ENCODE measurements at regions not wholly inside any gene's neighbourhood (a gene's known extent, or its start where the extent isn't known, plus 50 kb on each side); places are given as distances from the start of the nearest gene placed in this dataset.

GRCh38 chr2:83730223-83730622 lies 728.9 kb downstream of the SUCLG1 start:
- ChIA-PET POLR2A (no interaction called here), CTCF (no interaction called here)
- intact Hi-C loops (cut with DNase I, micrococcal nuclease), result no loop called here
- no peak for DNase-seq
- Mint-ChIP-seq H3K36me3 (ENCODE audit: low read depth) (no peaks in the 10 kb centered on the region), H3K27me3 (no peaks in the 10 kb centered on the region), H3K27ac (no peak overlapping the region), H3K4me3 (no peak overlapping the region), H3K4me1 (no peaks in the 10 kb centered on the region), H3K9me3 (ENCODE audit: low read depth) (no peaks in the 10 kb centered on the region)
- ATAC-seq, result no peak

- ChIA-PET CTCF (no interaction called here), POLR2A (no interaction called here)
- Mint-ChIP-seq H3K4me1 (no peaks in the 10 kb centered on the region), H3K9me3 (ENCODE audit: low read depth) (no peaks in the 10 kb centered on the region), H3K36me3 (ENCODE audit: low read depth) (no peaks in the 10 kb centered on the region), H3K4me3 (no peak overlapping the region), H3K27me3 (no peaks in the 10 kb centered on the region), H3K27ac (no peak overlapping the region)
- intact Hi-C loops (cut with DNase I, micrococcal nuclease), result no loop called here
- DNase-seq, result no peak
- ATAC-seq, result no peak
These were observed 733.3 kb downstream of the SUCLG1 start for GRCh38 chr2:83725735-83726134.

GRCh38 chr2:83705146-83705545 lies 753.9 kb downstream of the SUCLG1 start:
- no peaks in the 10 kb centered on the region for H3K4me1 Mint-ChIP-seq
- no peaks in the 10 kb centered on the region for H3K27me3 Mint-ChIP-seq
- intact Hi-C loops (cut with DNase I, micrococcal nuclease), result no loop called here
- peaks cover 2% of the 10 kb centered on the region for H3K9me3 Mint-ChIP-seq (ENCODE audit: low read depth)
- ChIA-PET POLR2A (no interaction called here), CTCF (no interaction called here)
- ATAC-seq, result no peak
- no peak overlapping the region for H3K4me3 Mint-ChIP-seq
- no peak for DNase-seq
- H3K27ac Mint-ChIP-seq, result no peak overlapping the region
- no peaks in the 10 kb centered on the region for H3K36me3 Mint-ChIP-seq (ENCODE audit: low read depth)

- CTCF ChIA-PET, result no interaction called here
- Mint-ChIP-seq H3K9me3 (ENCODE audit: low read depth) (peaks cover 2% of the 10 kb centered on the region), H3K27ac (no peak overlapping the region), H3K36me3 (ENCODE audit: low read depth) (no peaks in the 10 kb centered on the region), H3K4me1 (no peaks in the 10 kb centered on the region), H3K27me3 (no peaks in the 10 kb centered on the region), H3K4me3 (no peak overlapping the region)
- intact Hi-C loops (cut with DNase I, micrococcal nuclease), result no loop called here
- ATAC-seq, result no peak
- DNase-seq, result no peak
- POLR2A ChIA-PET, result no interaction called here
These were observed 755.5 kb downstream of the SUCLG1 start for GRCh38 chr2:83703598-83703997.

GRCh38 chr2:83696838-83697237 lies 762.2 kb downstream of the SUCLG1 start:
- intact Hi-C loops (cut with DNase I, micrococcal nuclease), result no loop called here
- ATAC-seq (no peak), DNase-seq (no peak)
- ChIA-PET CTCF (no interaction called here), POLR2A (no interaction called here)
- no peak overlapping the region for H3K27ac Mint-ChIP-seq
- no peaks in the 10 kb centered on the region for H3K4me1 Mint-ChIP-seq
- no peak overlapping the region for H3K4me3 Mint-ChIP-seq
- H3K27me3 Mint-ChIP-seq, result no peaks in the 10 kb centered on the region
- H3K36me3 Mint-ChIP-seq (ENCODE audit: low read depth), result no peaks in the 10 kb centered on the region
- H3K9me3 Mint-ChIP-seq (ENCODE audit: low read depth), result peaks cover 2% of the 10 kb centered on the region

GRCh38 chr2:83695530-83695929 lies 763.5 kb downstream of the SUCLG1 start:
- ChIA-PET CTCF (no interaction called here), POLR2A (no interaction called here)
- Mint-ChIP-seq H3K27ac (no peak overlapping the region), H3K36me3 (ENCODE audit: low read depth) (no peaks in the 10 kb centered on the region), H3K4me3 (no peak overlapping the region), H3K27me3 (no peaks in the 10 kb centered on the region), H3K9me3 (ENCODE audit: low read depth) (peaks cover 2% of the 10 kb centered on the region), H3K4me1 (no peaks in the 10 kb centered on the region)
- intact Hi-C loops (cut with DNase I, micrococcal nuclease), result no loop called here
- ATAC-seq (no peak), DNase-seq (no peak)

GRCh38 chr2:83695037-83695436 lies 764.0 kb downstream of the SUCLG1 start:
- ChIA-PET POLR2A (no interaction called here), CTCF (no interaction called here)
- H3K27me3 Mint-ChIP-seq, result no peaks in the 10 kb centered on the region
- H3K9me3 Mint-ChIP-seq (ENCODE audit: low read depth), result peaks cover 2% of the 10 kb centered on the region
- H3K4me1 Mint-ChIP-seq, result no peaks in the 10 kb centered on the region
- no peak for DNase-seq
- H3K36me3 Mint-ChIP-seq (ENCODE audit: low read depth), result no peaks in the 10 kb centered on the region
- H3K27ac Mint-ChIP-seq, result no peak overlapping the region
- intact Hi-C loops (cut with DNase I, micrococcal nuclease), result no loop called here
- no peak for ATAC-seq
- no peak overlapping the region for H3K4me3 Mint-ChIP-seq

GRCh38 chr2:83689402-83689801 lies 769.7 kb downstream of the SUCLG1 start:
- Mint-ChIP-seq H3K4me3 (no peak overlapping the region), H3K27me3 (no peaks in the 10 kb centered on the region), H3K27ac (no peak overlapping the region), H3K9me3 (ENCODE audit: low read depth) (peaks cover 8% of the 10 kb centered on the region), H3K36me3 (ENCODE audit: low read depth) (no peaks in the 10 kb centered on the region), H3K4me1 (no peaks in the 10 kb centered on the region)
- ChIA-PET CTCF (no interaction called here), POLR2A (no interaction called here)
- intact Hi-C loops (cut with DNase I, micrococcal nuclease), result no loop called here
- DNase-seq (no peak), ATAC-seq (no peak)

GRCh38 chr2:83686863-83687262 lies 772.2 kb downstream of the SUCLG1 start:
- Mint-ChIP-seq H3K4me3 (no peak overlapping the region), H3K27me3 (no peaks in the 10 kb centered on the region), H3K9me3 (ENCODE audit: low read depth) (peaks cover 6% of the 10 kb centered on the region), H3K4me1 (no peaks in the 10 kb centered on the region), H3K36me3 (ENCODE audit: low read depth) (no peaks in the 10 kb centered on the region), H3K27ac (no peak overlapping the region)
- ChIA-PET POLR2A (no interaction called here), CTCF (interaction anchor here (1.1 kb wide), 1 partner anchor 8 kb away, joined by 4 read pairs; no protein-coding TSS in a partner anchor)
- ATAC-seq (no peak), DNase-seq (no peak)
- intact Hi-C loops (cut with DNase I, micrococcal nuclease), result no loop called here

GRCh38 chr2:83674050-83674449 lies 785.0 kb downstream of the SUCLG1 start:
- Mint-ChIP-seq H3K27ac (no peak overlapping the region), H3K4me1 (no peaks in the 10 kb centered on the region), H3K4me3 (no peak overlapping the region), H3K9me3 (ENCODE audit: low read depth) (peaks cover 7% of the 10 kb centered on the region), H3K27me3 (no peaks in the 10 kb centered on the region), H3K36me3 (ENCODE audit: low read depth) (no peaks in the 10 kb centered on the region)
- intact Hi-C loops (cut with DNase I, micrococcal nuclease), result no loop called here
- DNase-seq (no peak), ATAC-seq (no peak)
- ChIA-PET POLR2A (no interaction called here), CTCF (no interaction called here)

- DNase-seq (no peak), ATAC-seq (no peak)
- intact Hi-C loops (cut with DNase I, micrococcal nuclease), result no loop called here
These were observed 793.2 kb downstream of the SUCLG1 start for GRCh38 chr2:83665894-83666293.

GRCh38 chr2:83665154-83665553 lies 793.9 kb downstream of the SUCLG1 start:
- no peak for DNase-seq
- no peak overlapping the region for H3K4me3 Mint-ChIP-seq

More at GRCh38 chr2:83665894-83666293, 793.2 kb downstream of the SUCLG1 start:
- Mint-ChIP-seq H3K4me3 (no peak overlapping the region), H3K27ac (no peak overlapping the region), H3K27me3 (no peaks in the 10 kb centered on the region), H3K36me3 (ENCODE audit: low read depth) (no peaks in the 10 kb centered on the region), H3K4me1 (no peaks in the 10 kb centered on the region), H3K9me3 (ENCODE audit: low read depth) (no peaks in the 10 kb centered on the region)
- ChIA-PET CTCF (no interaction called here), POLR2A (no interaction called here)

GRCh38 chr2:83661711-83662110 lies 797.4 kb downstream of the SUCLG1 start:
- no peak overlapping the region for H3K4me3 Mint-ChIP-seq
- no peaks in the 10 kb centered on the region for H3K36me3 Mint-ChIP-seq (ENCODE audit: low read depth)
- H3K27me3 Mint-ChIP-seq, result no peaks in the 10 kb centered on the region
- H3K9me3 Mint-ChIP-seq (ENCODE audit: low read depth), result no peaks in the 10 kb centered on the region
- ChIA-PET POLR2A (no interaction called here), CTCF (no interaction called here)
- ATAC-seq, result no peak
- H3K27ac Mint-ChIP-seq, result no peak overlapping the region
- H3K4me1 Mint-ChIP-seq, result no peaks in the 10 kb centered on the region
- intact Hi-C loops (cut with DNase I, micrococcal nuclease), result no loop called here
- DNase-seq, result no peak

More at GRCh38 chr2:83665154-83665553, 793.9 kb downstream of the SUCLG1 start:
- Mint-ChIP-seq H3K9me3 (ENCODE audit: low read depth) (no peaks in the 10 kb centered on the region), H3K36me3 (ENCODE audit: low read depth) (no peaks in the 10 kb centered on the region), H3K4me1 (no peaks in the 10 kb centered on the region), H3K27ac (no peak overlapping the region), H3K27me3 (no peaks in the 10 kb centered on the region)
- intact Hi-C loops (cut with DNase I, micrococcal nuclease), result no loop called here
- POLR2A ChIA-PET, result no interaction called here
- no peak for ATAC-seq
- CTCF ChIA-PET, result no interaction called here

Data from activated CD4-positive, alpha-beta T cell treated with anti-CD3 and anti-CD28 coated beads for 36 hours (primary cell).